Fibroblast of pulmonary artery (primary cell): ENCODE measurements at regions not wholly inside any gene's neighbourhood (a gene's known extent, or its start where the extent isn't known, plus 50 kb on each side); places are given as distances from the start of the nearest gene placed in this dataset.

Source experiments
- DNase-seq: peaks from one replicate; pipeline ENCODE4 v3.0.0-alpha.2; 2010; ENCODE audit warnings: low read depth
- H3K4me3 ChIP-seq: replicated peaks from 2 replicates; pipeline ENCODE4 v1.5.1; 2011; ENCODE audit warnings: low read depth, mild to moderate bottlenecking, control low read depth, low read length, moderate library complexity
- CTCF ChIP-seq: IDR thresholded peaks from 2 replicates; pipeline ENCODE4 v1.5.1; 2011; ENCODE audit warnings: mild to moderate bottlenecking, control low read depth, low read length, inconsistent platforms; ENCODE audit errors: missing control alignments

- DNase-seq = no peak
- H3K4me3 ChIP-seq = no peak overlapping the region
- TF ChIP-seq CTCF = no peak
Measured at GRCh38 chr20:60297649-60298048, 339.4 kb downstream of the CDH26 start.

- DNase-seq = no peak
- no peak for TF ChIP-seq CTCF
- H3K4me3 ChIP-seq = no peak overlapping the region
Measured at GRCh38 chr20:60298647-60299046, 340.4 kb downstream of the CDH26 start.

GRCh38 chr20:60299951-60300350 lies 341.7 kb downstream of the CDH26 start:
- no peak overlapping the region for H3K4me3 ChIP-seq
- TF ChIP-seq CTCF = no peak
- no peak for DNase-seq

- DNase-seq = no peak
- no peak overlapping the region for H3K4me3 ChIP-seq
- TF ChIP-seq CTCF = no peak
Measured at GRCh38 chr20:60300374-60300773, 342.2 kb downstream of the CDH26 start.

- no peak for TF ChIP-seq CTCF
- no peak for DNase-seq
- H3K4me3 ChIP-seq = no peak overlapping the region
Measured at GRCh38 chr20:60302875-60303274, 344.7 kb downstream of the CDH26 start.

GRCh38 chr20:60304026-60304590 lies 345.9 kb downstream of the CDH26 start:
- DNase-seq = no peak
- TF ChIP-seq CTCF = no peak
- H3K4me3 ChIP-seq = no peak overlapping the region

- no peak overlapping the region for H3K4me3 ChIP-seq
- no peak for DNase-seq
- no peak for TF ChIP-seq CTCF
Measured at GRCh38 chr20:60304931-60305330, 346.7 kb downstream of the CDH26 start.
